ENCODE measurements at regions not wholly inside any gene's neighbourhood (a gene's known extent, or its start where the extent isn't known, plus 50 kb on each side); places are given as distances from the start of the nearest gene placed in this dataset.

DNA sequence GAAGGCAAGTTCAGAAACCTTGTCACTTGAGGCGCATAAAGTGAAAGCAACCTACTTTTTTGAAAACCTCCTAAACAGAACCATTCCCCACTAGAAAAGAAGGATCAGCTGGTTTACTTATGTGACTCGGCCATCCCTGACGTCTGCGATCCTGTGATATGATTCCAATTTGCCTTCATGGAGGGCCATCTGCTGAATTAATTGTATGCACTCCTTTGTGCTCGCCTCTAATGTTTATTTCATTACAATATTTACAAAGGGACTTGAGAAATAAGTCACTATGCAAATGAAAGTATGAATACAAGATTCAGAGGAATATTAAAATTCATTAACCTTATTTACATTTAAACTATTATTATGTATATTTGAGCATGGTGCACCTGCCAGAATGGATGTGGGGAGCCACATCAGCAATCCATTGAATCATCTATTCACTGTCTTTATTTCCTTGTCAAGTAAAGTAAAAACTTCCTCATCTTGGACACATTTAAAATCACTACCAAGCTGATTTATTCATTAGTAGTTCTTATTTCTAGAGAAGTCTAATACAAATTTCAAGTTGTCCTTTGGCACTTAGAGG, 96.5 kb downstream of the RBM43 start:
- TF ChIP-seq POLR2AphosphoS5 (IDR thresholded peaks at IDR 0.05; ENCODE audit: low read depth, low read length): no peak
- TF ChIP-seq, protein P1, sequence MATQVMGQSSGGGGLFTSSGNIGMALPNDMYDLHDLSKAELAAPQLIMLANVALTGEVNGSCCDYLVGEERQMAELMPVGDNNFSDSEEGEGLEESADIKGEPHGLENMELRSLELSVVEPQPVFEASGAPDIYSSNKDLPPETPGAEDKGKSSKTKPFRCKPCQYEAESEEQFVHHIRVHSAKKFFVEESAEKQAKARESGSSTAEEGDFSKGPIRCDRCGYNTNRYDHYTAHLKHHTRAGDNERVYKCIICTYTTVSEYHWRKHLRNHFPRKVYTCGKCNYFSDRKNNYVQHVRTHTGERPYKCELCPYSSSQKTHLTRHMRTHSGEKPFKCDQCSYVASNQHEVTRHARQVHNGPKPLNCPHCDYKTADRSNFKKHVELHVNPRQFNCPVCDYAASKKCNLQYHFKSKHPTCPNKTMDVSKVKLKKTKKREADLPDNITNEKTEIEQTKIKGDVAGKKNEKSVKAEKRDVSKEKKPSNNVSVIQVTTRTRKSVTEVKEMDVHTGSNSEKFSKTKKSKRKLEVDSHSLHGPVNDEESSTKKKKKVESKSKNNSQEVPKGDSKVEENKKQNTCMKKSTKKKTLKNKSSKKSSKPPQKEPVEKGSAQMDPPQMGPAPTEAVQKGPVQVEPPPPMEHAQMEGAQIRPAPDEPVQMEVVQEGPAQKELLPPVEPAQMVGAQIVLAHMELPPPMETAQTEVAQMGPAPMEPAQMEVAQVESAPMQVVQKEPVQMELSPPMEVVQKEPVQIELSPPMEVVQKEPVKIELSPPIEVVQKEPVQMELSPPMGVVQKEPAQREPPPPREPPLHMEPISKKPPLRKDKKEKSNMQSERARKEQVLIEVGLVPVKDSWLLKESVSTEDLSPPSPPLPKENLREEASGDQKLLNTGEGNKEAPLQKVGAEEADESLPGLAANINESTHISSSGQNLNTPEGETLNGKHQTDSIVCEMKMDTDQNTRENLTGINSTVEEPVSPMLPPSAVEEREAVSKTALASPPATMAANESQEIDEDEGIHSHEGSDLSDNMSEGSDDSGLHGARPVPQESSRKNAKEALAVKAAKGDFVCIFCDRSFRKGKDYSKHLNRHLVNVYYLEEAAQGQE (IDR thresholded peaks at IDR 0.05; ENCODE audit: insufficient read depth in 1 of 2, low read depth in 2 of 2, low read length in 2 of 2): no peak
- no peak for TF ChIP-seq SIN3A (IDR thresholded peaks at IDR 0.05; ENCODE audit: borderline replicate concordance, insufficient read depth, low read length)

Measured in PFSK-1 (cell line).